Ishikawa (cell line): ENCODE measurements at regions not wholly inside any gene's neighbourhood (a gene's known extent, or its start where the extent isn't known, plus 50 kb on each side); places are given as distances from the start of the nearest gene placed in this dataset.

Experiments
- CREB1 ChIP-seq: IDR thresholded peaks from 2 replicates; pipeline ENCODE4 v1.6.1; 2012; ENCODE audit warnings: low read depth
- EP300 ChIP-seq: IDR thresholded peaks from 2 replicates; pipeline ENCODE4 v1.6.1; 2012; ENCODE audit warnings: borderline replicate concordance
- TCF12 ChIP-seq: IDR thresholded peaks from 2 replicates; pipeline ENCODE4 v1.6.1; 2012; ENCODE audit warnings: low read depth
- TEAD4 ChIP-seq: IDR thresholded peaks from 2 replicates; pipeline ENCODE4 v1.6.1; 2012
- YY1 ChIP-seq: IDR thresholded peaks from 2 replicates; pipeline ENCODE4 v1.6.1; 2012; ENCODE audit warnings: low read depth

- TF ChIP-seq TEAD4 (no peak), YY1 (no peak), EP300 (no peak), CREB1 (no peak), TCF12 (no peak)
Observed at GRCh38 chr4:75308049-75308448, 206.2 kb downstream of the RCHY1 start.
